A549 (cell line): ENCODE measurements at regions not wholly inside any gene's neighbourhood (a gene's known extent, or its start where the extent isn't known, plus 50 kb on each side); places are given as distances from the start of the nearest gene placed in this dataset.

Experiments
- ATAC-seq, 2 experiments: fragments of 200-7000 bp in 1 of 2; fragments of >200 bp in 1 of 2; cut with Nextera tagmentation in 1 of 2; cut with Tn5 transposase in 1 of 2; 3 replicates each; pipeline versions ENCODE4 v1.8.0 to v1.9.1; 2018 to 2020; ENCODE audit warnings: mild to moderate bottlenecking in 1 of 2, moderate library complexity in 1 of 2
- CTCF ChIA-PET: fragments of 300-600 bp; sonication (Branson Sonifier 250); formaldehyde crosslinking; extraction: SDS; loops from one replicate; lab custom pipeline; 2021; ENCODE audit warnings: antibody characterized with exemption, inconsistent platforms; lab: Yijun Ruan, JAX
- POLR2A ChIA-PET: fragments of 350-600 bp; formaldehyde crosslinking; extraction: SDS; loops from one replicate; lab custom pipeline; 2021; ENCODE audit warnings: antibody characterized with exemption, inconsistent platforms; lab: Yijun Ruan, JAX
- DNase-seq, 2 experiments: peaks; one replicate each; pipeline versions ENCODE4 v3.0.0 to v3.0.0-alpha.2; 2011 to 2016; ENCODE audit warnings: low read depth in 1 of 2, low spot score in 1 of 2
- FAIRE-seq: peaks from 2 replicates; lab custom pipeline; 2011; peaks lifted over from hg19 to GRCh38; lab: Jason Lieb, UNC
- H3K27ac ChIP-seq, 2 experiments: fragments of >200 bp; sonication (Bioruptor Twin); formaldehyde crosslinking; 3 replicates each; pipeline ENCODE4 v1.5.1; 2016 to 2017
- H3K4me1 ChIP-seq: fragments of >200 bp; sonication (Bioruptor Twin); formaldehyde crosslinking; 3 replicates; pipeline ENCODE4 v1.6.1; 2016
- H3K4me2 ChIP-seq: fragments of >200 bp; sonication (Bioruptor Twin); formaldehyde crosslinking; 3 replicates; pipeline ENCODE4 v1.6.1; 2016
- H3K4me3 ChIP-seq: fragments of >200 bp; sonication (Bioruptor Twin); formaldehyde crosslinking; 3 replicates; pipeline ENCODE4 v1.5.1; 2016
- H3K9me3 ChIP-seq: fragments of >200 bp; sonication (Bioruptor Twin); formaldehyde crosslinking; 3 replicates; pipeline ENCODE4 v1.6.1; 2016
- CEBPB ChIP-seq, 2 experiments: fragments of >200 bp in 1 of 2; sonication (Bioruptor Twin) in 1 of 2; formaldehyde crosslinking in 1 of 2; IDR thresholded peaks; 2 replicates each; pipeline ENCODE4 v1.6.1; 2012 to 2016
- EP300 ChIP-seq, 2 experiments: fragments of >200 bp; sonication (Bioruptor Twin); formaldehyde crosslinking; IDR thresholded peaks; 2 replicates in 1 of 2; 3 replicates in 1 of 2; pipeline ENCODE4 v1.6.1; 2016 to 2017
- FOSL2 ChIP-seq, 2 experiments: fragments of 450-650 bp in 1 of 2; fragments of >200 bp in 1 of 2; sonication (Bioruptor Twin) in 1 of 2; formaldehyde crosslinking; IDR thresholded peaks; 2 replicates each; pipeline versions ENCODE4 v1.5.0 to v1.6.1; 2016 to 2020; ENCODE audit warnings: mild to moderate bottlenecking in 1 of 2, moderate library complexity in 1 of 2
- NPAS2 ChIP-seq: fragments of 250-450 bp; sonication (Bioruptor Pico); IDR thresholded peaks from 2 replicates; pipeline ENCODE4 v1.8.0; 2022; ENCODE audit warnings: mild to moderate bottlenecking, moderate library complexity, borderline replicate concordance
- WGBS: methylation state at CpG from one replicate; pipeline ENCODE4 v1.1.6; 2017; ENCODE audit errors: missing lambda C conversion rate; 5-methylcytosine and 5-hydroxymethylcytosine counted together
- small RNA-seq, 6 experiments: library from RNA; depleted of rRNA; stranded (forward); fragments of <200 nt; gene quantifications; one replicate each; pipeline ENCODE3, GENCODE V24; 2012

DNA sequence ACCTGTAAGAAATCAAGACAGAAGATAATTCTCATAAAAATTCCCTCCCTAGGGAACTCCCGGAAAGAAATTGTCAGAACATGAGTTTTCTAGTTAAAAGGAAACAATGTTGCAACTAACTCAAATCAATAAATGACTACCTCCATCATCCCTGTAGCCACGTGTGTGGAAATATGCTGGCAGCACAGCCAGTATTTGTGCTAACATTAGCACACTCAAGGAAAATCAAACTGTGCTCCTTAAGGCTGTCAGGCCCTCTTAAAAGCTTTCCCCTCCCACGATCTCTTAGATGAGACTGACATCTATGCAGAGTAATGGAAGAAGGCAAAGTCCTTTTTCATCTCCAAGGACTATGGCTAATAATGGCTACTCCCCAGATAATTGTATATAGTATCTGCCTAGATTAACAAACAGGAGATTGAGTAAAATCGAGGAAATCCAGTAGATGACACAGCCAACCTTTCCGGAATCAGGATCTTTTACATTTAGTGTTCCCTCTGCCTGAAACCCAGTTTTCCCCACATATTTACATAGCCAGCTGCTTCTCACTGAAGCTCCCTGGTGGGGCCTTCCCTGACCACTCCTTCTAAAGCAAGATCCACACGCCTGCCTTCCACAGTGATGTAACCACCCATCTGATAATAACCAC, 50.9 kb upstream of the NR5A2 start:
- peak overlapping the region; percentile 47 for H3K4me2 ChIP-seq
- ChIA-PET POLR2A (no interaction called here), CTCF (no interaction called here)
- H3K27ac ChIP-seq, result peak overlapping the region; percentile 51 to 62
- WGBS, result 24% methylated on average over 6 of the region's 6 CpGs
- peaks cover 13% of the 10 kb centered on the region for H3K4me1 ChIP-seq
- ATAC-seq (peak; percentile 82 to 87; a peak in 5 of 6 replicates), FAIRE-seq (no peak), DNase-seq (peak in 1 of 2 experiments; percentile 57)
- H3K4me3 ChIP-seq, result no peak overlapping the region
- no peaks in the 10 kb centered on the region for H3K9me3 ChIP-seq
- no peak for TF ChIP-seq FOSL2 (IDR thresholded peaks at IDR 0.05)
- 0 out of 2 replicates have a peak, but pooled peaks have one; percentile 29 for TF ChIP-seq FOSL2 (CRISPR knock-in tag; IDR thresholded peaks at IDR 0.05)
- TF ChIP-seq CEBPB (IDR thresholded peaks at IDR 0.05), result 0 out of 4 replicates have a peak, but pooled peaks of 1 of the 2 experiments have one; percentile 29
- no peak for TF ChIP-seq EP300 (IDR thresholded peaks at IDR 0.05)
- TF ChIP-seq NPAS2, result no peak

Small RNA genes lying in the stretch of these regions (small RNA-seq; reads per million reads assigned to genes)
- 8.6 to 566 (median 352) reads per million in 6 experiments for gene MIR181A1
- gene MIR181B1, result 4.3 to 150 (median 80.9) reads per million in 6 experiments
- gene RNU6-778P, result 0 reads per million in 6 experiments
